GM23248 (cell line): ENCODE measurements at regions not wholly inside any gene's neighbourhood (a gene's known extent, or its start where the extent isn't known, plus 50 kb on each side); places are given as distances from the start of the nearest gene placed in this dataset.

Source experiments
- EZH2 ChIP-seq: fragments of 200-600 bp; sonication (generic); IDR thresholded peaks from 2 replicates; pipeline ENCODE4 v1.6.1; 2018; ENCODE audit warnings: antibody characterized with exemption, mild to moderate bottlenecking; ENCODE audit not compliant: insufficient read depth, poor library complexity, severe bottlenecking
- EZH2phosphoT487 ChIP-seq: fragments of 200-600 bp; sonication (generic); IDR thresholded peaks from 2 replicates; pipeline ENCODE4 v1.6.1; 2018; ENCODE audit warnings: antibody characterized with exemption, moderate library complexity, mild to moderate bottlenecking, low read depth; ENCODE audit not compliant: insufficient read depth

- TF ChIP-seq EZH2 (no peak), EZH2phosphoT487 (no peak)
Observed at GRCh38 chr2:163171786-163172530, 333.4 kb upstream of the KCNH7 start.
